Effector memory CD4-positive, alpha-beta T cell (primary cell): ENCODE measurements at regions not wholly inside any gene's neighbourhood (a gene's known extent, or its start where the extent isn't known, plus 50 kb on each side); places are given as distances from the start of the nearest gene placed in this dataset.

ENCODE experiments used
- DNase-seq, 3 donors: peaks; one replicate each; pipeline ENCODE4 v3.0.0-alpha.2; 2020
- H3K27ac ChIP-seq: 2 replicates; pipeline ENCODE4 v1.7.0; 2013; ENCODE audit warnings: mild to moderate bottlenecking, low read length, moderate library complexity; ENCODE audit not compliant: insufficient read depth, poor library complexity, severe bottlenecking
- H3K27me3 ChIP-seq: replicated peaks from 2 replicates; pipeline ENCODE4 v1.7.0; 2013; ENCODE audit warnings: mild to moderate bottlenecking, low read length; ENCODE audit not compliant: insufficient read depth, control insufficient read depth, poor library complexity, severe bottlenecking
- H3K36me3 ChIP-seq: 2 replicates; pipeline ENCODE4 v1.7.0; 2013; ENCODE audit warnings: mild to moderate bottlenecking, low read length, moderate library complexity; ENCODE audit not compliant: control insufficient read depth, insufficient read depth
- H3K4me1 ChIP-seq: 2 replicates; pipeline ENCODE4 v1.7.0; 2013; ENCODE audit warnings: low read length, mild to moderate bottlenecking; ENCODE audit not compliant: control insufficient read depth, insufficient read depth, poor library complexity, severe bottlenecking
- H3K4me3 ChIP-seq: 2 replicates; pipeline ENCODE4 v1.7.0; 2013; ENCODE audit warnings: low read length, low read depth, mild to moderate bottlenecking; ENCODE audit not compliant: insufficient read depth, poor library complexity, severe bottlenecking
- H3K9me3 ChIP-seq: 2 replicates; pipeline ENCODE4 v1.7.0; 2013; ENCODE audit warnings: mild to moderate bottlenecking, low read length, moderate library complexity; ENCODE audit not compliant: control insufficient read depth

GRCh38 chr1:173426057-173426456, 51.1 kb upstream of the PRDX6 start:
- DNase-seq, result no peak
- Histone ChIP-seq H3K27me3 (no peaks in the 10 kb centered on the region), H3K4me3 (no peak overlapping the region), H3K36me3 (no peaks in the 10 kb centered on the region), H3K27ac (no peak overlapping the region), H3K4me1 (peaks cover 10% of the 10 kb centered on the region), H3K9me3 (no peaks in the 10 kb centered on the region)

DNA sequence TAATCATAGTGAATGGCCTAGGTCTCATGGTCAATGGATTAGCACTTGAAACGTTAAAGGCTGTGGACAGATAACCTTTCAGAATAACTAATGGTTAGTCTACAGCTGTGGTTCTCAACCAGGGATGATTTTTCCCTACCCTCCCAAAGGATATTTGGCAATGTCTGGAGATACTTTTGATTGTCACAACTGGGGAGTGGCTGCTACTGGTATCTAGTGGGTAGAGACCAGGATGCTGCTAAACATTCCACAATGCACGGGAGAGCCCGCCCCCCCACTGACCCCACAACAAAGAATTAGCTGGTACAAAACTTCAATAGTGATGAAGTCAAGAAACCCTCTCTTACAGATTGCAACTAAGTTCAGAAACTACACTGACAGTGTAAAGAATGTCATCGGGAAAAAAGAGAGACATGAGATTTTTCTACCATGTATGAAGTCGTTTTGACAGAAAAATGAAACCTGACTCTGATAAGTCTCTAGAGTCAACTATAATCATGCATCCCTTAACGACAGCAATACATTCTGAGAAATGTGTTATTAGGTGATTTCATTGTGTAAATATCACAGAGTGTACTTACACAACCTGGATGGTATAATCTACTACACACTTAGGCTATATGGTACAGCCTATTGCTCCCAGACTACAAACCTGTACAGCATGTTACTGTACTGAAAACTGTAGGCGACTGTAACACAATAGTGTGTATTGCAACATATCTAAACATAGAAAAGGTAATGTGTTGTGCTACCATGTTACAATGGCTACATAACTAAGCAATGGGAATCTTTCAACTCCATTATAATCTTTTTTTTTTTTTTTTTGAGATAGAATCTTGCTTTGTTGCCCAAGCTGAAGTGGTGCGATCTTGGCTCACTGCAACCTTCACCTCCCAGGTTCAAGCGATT, 49.7 kb upstream of the PRDX6 start:
- Histone ChIP-seq H3K27me3 (no peaks in the 10 kb centered on the region), H3K36me3 (no peaks in the 10 kb centered on the region), H3K4me1 (peaks cover 10% of the 10 kb centered on the region), H3K4me3 (no peak overlapping the region), H3K27ac (no peak overlapping the region), H3K9me3 (no peaks in the 10 kb centered on the region)
- no peak for DNase-seq
